ENCODE measurements at regions not wholly inside any gene's neighbourhood (a gene's known extent, or its start where the extent isn't known, plus 50 kb on each side); places are given as distances from the start of the nearest gene placed in this dataset.

GRCh38 chr5:9919306-9920030 lies 289.3 kb upstream of the TAS2R1 start:
- peaks cover 7% of the 10 kb centered on the region; the same call in 1 of the 2 replicates for H3K9me3 ChIP-seq (ENCODE audit: low read length)
- H3K4me1 ChIP-seq (ENCODE audit: insufficient read depth, low read length), result no peaks in the 10 kb centered on the region
- WGBS (ENCODE audit: low lambda C conversion rate), result 4% methylated on average over 10 of the region's 11 CpGs
- FAIRE-seq, result no peak
- BruUV-seq (replicated peaks), result no TSS peak
- TF ChIP-seq TSC22D2 (CRISPR knock-in tag; IDR thresholded peaks at IDR 0.05; ENCODE audit: borderline replicate concordance) (no peak), NR0B2 (CRISPR knock-in tag; IDR thresholded peaks at IDR 0.05) (no peak), PAWR (CRISPR knock-in tag; IDR thresholded peaks at IDR 0.05; ENCODE audit: borderline replicate concordance) (no peak), ZNF235 (CRISPR knock-in tag; IDR thresholded peaks at IDR 0.05; ENCODE audit: borderline replicate concordance) (no peak)
- H3K79me2 ChIP-seq (ENCODE audit: insufficient read depth, low read length), result no peaks in the 10 kb centered on the region
- DNase-seq (ENCODE audit: low spot score), result no peak
- intact Hi-C loops (cut with micrococcal nuclease; ENCODE audit: unreplicated experiment), result no loop called here
- H3K36me3 ChIP-seq (replicated peaks in 1 of 2; ENCODE audit: control insufficient read depth in 1 of 2, insufficient read depth in 2 of 2, low read length in 2 of 2), result no peaks in the 10 kb centered on the region
- no peak for ATAC-seq
- no peak overlapping the region for H2AFZ ChIP-seq (ENCODE audit: low read length)
- H3K27me3 ChIP-seq (ENCODE audit: control insufficient read depth in 1 of 2, insufficient read depth in 2 of 2, low read length in 2 of 2), result no peaks in the 10 kb centered on the region
- POLR2A ChIA-PET, result no interaction called here
- in situ Hi-C loops (cut with HindIII; ENCODE audit: extremely low pct_ligation_motif_present, low pct_unique_long_range_greater_than_20kb), result no loop called here
- H3K9ac ChIP-seq (ENCODE audit: insufficient read depth, low read depth, low read length), result no peak overlapping the region
- no peak overlapping the region for H3K4me3 ChIP-seq (replicated peaks in 1 of 3; ENCODE audit: insufficient read depth in 1 of 3, low read depth in 2 of 3, low read length in 3 of 3)
- no peaks in the 10 kb centered on the region for H4K20me1 ChIP-seq (ENCODE audit: insufficient read depth, low read length)
- H3K4me2 ChIP-seq (ENCODE audit: low read depth, low read length), result no peak overlapping the region
- CTCF ChIA-PET (ENCODE audit: low intra/inter-chr PET ratio, low total read pairs), result no interaction called here
- no peak overlapping the region for H3K27ac ChIP-seq (ENCODE audit: extremely low read length, insufficient read depth, low read length)

GRCh38 chr5:9905661-9906060 lies 275.5 kb upstream of the TAS2R1 start:
- Histone ChIP-seq H3K9me3 (ENCODE audit: low read length) (no peaks in the 10 kb centered on the region), H3K4me2 (ENCODE audit: low read depth, low read length) (no peak overlapping the region), H3K79me2 (ENCODE audit: insufficient read depth, low read length) (no peaks in the 10 kb centered on the region), H3K27me3 (ENCODE audit: control insufficient read depth in 1 of 2, insufficient read depth in 2 of 2, low read length in 2 of 2) (no peaks in the 10 kb centered on the region), H2AFZ (ENCODE audit: low read length) (no peak overlapping the region), H3K27ac (ENCODE audit: extremely low read length, insufficient read depth, low read length) (no peak overlapping the region), H4K20me1 (ENCODE audit: insufficient read depth, low read length) (no peaks in the 10 kb centered on the region), H3K4me3 (replicated peaks in 1 of 3; ENCODE audit: insufficient read depth in 1 of 3, low read depth in 2 of 3, low read length in 3 of 3) (no peak overlapping the region), H3K9ac (ENCODE audit: insufficient read depth, low read depth, low read length) (no peak overlapping the region), H3K36me3 (replicated peaks in 1 of 2; ENCODE audit: control insufficient read depth in 1 of 2, insufficient read depth in 2 of 2, low read length in 2 of 2) (no peaks in the 10 kb centered on the region), H3K4me1 (ENCODE audit: insufficient read depth, low read length) (no peaks in the 10 kb centered on the region)
- DNase-seq (ENCODE audit: low spot score) (no peak), ATAC-seq (no peak), FAIRE-seq (no peak)
- WGBS (ENCODE audit: low lambda C conversion rate), result no CpG with 5 or more reads among the region's 1 CpG
- TF ChIP-seq HNRNPUL1 (IDR thresholded peaks at IDR 0.05; ENCODE audit: low read depth, low read length), result no peak
- no peak for TF ChIP-seq ZBTB25 (CRISPR knock-in tag; IDR thresholded peaks at IDR 0.05)
- TF ChIP-seq SNAPC2 (CRISPR knock-in tag; IDR thresholded peaks at IDR 0.05), result no peak
- TF ChIP-seq ZNF34 (CRISPR knock-in tag; IDR thresholded peaks at IDR 0.05; ENCODE audit: borderline replicate concordance), result no peak
- TF ChIP-seq ZNF562 (CRISPR knock-in tag; IDR thresholded peaks at IDR 0.05; ENCODE audit: borderline replicate concordance), result no peak
- TF ChIP-seq DMAP1 (CRISPR knock-in tag; IDR thresholded peaks at IDR 0.05), result no peak
- no peak for TF ChIP-seq CREM (IDR thresholded peaks at IDR 0.05)
- no peak for TF ChIP-seq CREM (CRISPR knock-in tag; IDR thresholded peaks at IDR 0.05)
- no peak for TF ChIP-seq ZC3H4 (CRISPR knock-in tag; IDR thresholded peaks at IDR 0.05; ENCODE audit: borderline replicate concordance)
- TF ChIP-seq ZBTB34 (CRISPR knock-in tag; IDR thresholded peaks at IDR 0.05), result no peak
- TF ChIP-seq ATAD3A (CRISPR knock-in tag; IDR thresholded peaks at IDR 0.05), result no peak
- TF ChIP-seq ZNF558 (CRISPR knock-in tag; IDR thresholded peaks at IDR 0.05; ENCODE audit: borderline replicate concordance), result no peak
- TF ChIP-seq IKZF1 (IDR thresholded peaks at IDR 0.05), result no peak
- TF ChIP-seq ZFY (CRISPR knock-in tag; IDR thresholded peaks at IDR 0.05), result no peak
- TF ChIP-seq PAX8 (CRISPR knock-in tag; IDR thresholded peaks at IDR 0.05; ENCODE audit: borderline replicate concordance), result no peak
- CTCF ChIA-PET (ENCODE audit: low intra/inter-chr PET ratio, low total read pairs), result no interaction called here
- intact Hi-C loops (cut with micrococcal nuclease; ENCODE audit: unreplicated experiment) (no loop called here), in situ Hi-C loops (cut with HindIII; ENCODE audit: extremely low pct_ligation_motif_present, low pct_unique_long_range_greater_than_20kb) (no loop called here)
- BruUV-seq (replicated peaks), result no TSS peak
- POLR2A ChIA-PET, result no interaction called here
